GM23248 (cell line): ENCODE measurements at regions not wholly inside any gene's neighbourhood (a gene's known extent, or its start where the extent isn't known, plus 50 kb on each side); places are given as distances from the start of the nearest gene placed in this dataset.

ENCODE experiments used
- EZH2 ChIP-seq: fragments of 200-600 bp; sonication (generic); IDR thresholded peaks from 2 replicates; pipeline ENCODE4 v1.6.1; 2018; ENCODE audit warnings: antibody characterized with exemption, mild to moderate bottlenecking; ENCODE audit not compliant: insufficient read depth, poor library complexity, severe bottlenecking
- EZH2phosphoT487 ChIP-seq: fragments of 200-600 bp; sonication (generic); IDR thresholded peaks from 2 replicates; pipeline ENCODE4 v1.6.1; 2018; ENCODE audit warnings: antibody characterized with exemption, moderate library complexity, mild to moderate bottlenecking, low read depth; ENCODE audit not compliant: insufficient read depth

GRCh38 chr5:133686566-133686965 is 74.2 kb upstream of the FSTL4 start:
- TF ChIP-seq EZH2phosphoT487 (no peak), EZH2 (no peak)
